GM06990 (cell line): ENCODE measurements at regions not wholly inside any gene's neighbourhood (a gene's known extent, or its start where the extent isn't known, plus 50 kb on each side); places are given as distances from the start of the nearest gene placed in this dataset.

ENCODE experiments used
- DNase-seq: peaks from one replicate; pipeline ENCODE4 v3.0.0-alpha.2; 2011; ENCODE audit not compliant: insufficient read length; ENCODE audit errors: extremely low read depth
- H3K27me3 ChIP-seq: replicated peaks from 2 replicates; pipeline ENCODE4 v1.6.0; 2011; ENCODE audit warnings: low read length; ENCODE audit not compliant: control insufficient read depth, insufficient read depth
- H3K36me3 ChIP-seq: 2 replicates; pipeline ENCODE4 v1.5.1; 2011; ENCODE audit warnings: low read length; ENCODE audit not compliant: control insufficient read depth, insufficient read depth
- H3K4me3 ChIP-seq: replicated peaks from 2 replicates; pipeline ENCODE4 v1.5.1; 2011; ENCODE audit warnings: low read depth, mild to moderate bottlenecking, control low read depth, low read length
- TF ChIP-seq, protein P1 (sequence below): IDR thresholded peaks from 2 replicates; pipeline ENCODE4 v1.5.1; 2011; ENCODE audit warnings: low read length, control low read depth, mild to moderate bottlenecking, inconsistent platforms; ENCODE audit not compliant: insufficient read depth, poor library complexity, severe bottlenecking

DNA sequence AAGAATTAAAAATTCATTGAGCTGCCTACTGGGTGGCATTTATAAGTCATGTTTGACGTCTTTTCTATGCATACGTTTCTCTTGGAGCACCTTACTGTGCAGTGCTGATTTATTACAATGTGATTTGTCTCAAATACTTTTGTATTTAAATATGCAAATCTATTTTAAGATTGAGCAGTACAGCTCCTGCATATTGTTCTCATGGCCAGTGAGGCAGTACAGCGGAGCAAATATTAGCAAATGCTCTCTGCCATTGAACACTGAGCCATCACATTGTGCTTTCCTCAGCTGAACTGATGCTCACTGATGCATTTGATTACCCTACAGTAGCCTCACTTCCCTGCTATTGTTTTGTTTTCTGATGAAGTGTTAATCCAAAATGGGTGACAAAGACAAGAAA is 149.6 kb downstream of the HTR1A start:
- TF ChIP-seq, protein P1, sequence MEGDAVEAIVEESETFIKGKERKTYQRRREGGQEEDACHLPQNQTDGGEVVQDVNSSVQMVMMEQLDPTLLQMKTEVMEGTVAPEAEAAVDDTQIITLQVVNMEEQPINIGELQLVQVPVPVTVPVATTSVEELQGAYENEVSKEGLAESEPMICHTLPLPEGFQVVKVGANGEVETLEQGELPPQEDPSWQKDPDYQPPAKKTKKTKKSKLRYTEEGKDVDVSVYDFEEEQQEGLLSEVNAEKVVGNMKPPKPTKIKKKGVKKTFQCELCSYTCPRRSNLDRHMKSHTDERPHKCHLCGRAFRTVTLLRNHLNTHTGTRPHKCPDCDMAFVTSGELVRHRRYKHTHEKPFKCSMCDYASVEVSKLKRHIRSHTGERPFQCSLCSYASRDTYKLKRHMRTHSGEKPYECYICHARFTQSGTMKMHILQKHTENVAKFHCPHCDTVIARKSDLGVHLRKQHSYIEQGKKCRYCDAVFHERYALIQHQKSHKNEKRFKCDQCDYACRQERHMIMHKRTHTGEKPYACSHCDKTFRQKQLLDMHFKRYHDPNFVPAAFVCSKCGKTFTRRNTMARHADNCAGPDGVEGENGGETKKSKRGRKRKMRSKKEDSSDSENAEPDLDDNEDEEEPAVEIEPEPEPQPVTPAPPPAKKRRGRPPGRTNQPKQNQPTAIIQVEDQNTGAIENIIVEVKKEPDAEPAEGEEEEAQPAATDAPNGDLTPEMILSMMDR: no peak
- H3K4me3 ChIP-seq: no peak overlapping the region
- no peak for DNase-seq
- H3K36me3 ChIP-seq: no peaks in the 10 kb centered on the region
- no peaks in the 10 kb centered on the region for H3K27me3 ChIP-seq

DNA sequence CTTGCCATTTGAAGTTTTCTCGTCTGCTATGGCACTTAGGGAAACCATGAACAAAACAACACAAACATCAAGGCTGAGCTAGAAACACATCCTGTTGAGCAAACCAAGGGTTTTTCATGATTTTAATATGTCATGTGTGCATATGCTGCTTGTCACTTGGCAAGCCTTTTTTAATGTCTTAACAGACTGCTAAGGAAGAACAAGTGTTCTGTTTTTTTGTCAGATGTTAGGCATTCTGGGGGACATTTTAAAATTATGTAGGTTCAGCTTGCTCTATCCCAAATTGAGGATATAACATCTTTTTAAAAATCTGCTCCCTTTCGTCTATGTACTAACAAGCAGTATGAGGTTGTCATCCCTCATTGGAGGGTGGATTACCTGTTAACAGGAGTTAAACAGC is 150.3 kb downstream of the HTR1A start:
- no peaks in the 10 kb centered on the region for H3K36me3 ChIP-seq
- H3K4me3 ChIP-seq: no peak overlapping the region
- no peak for DNase-seq
- H3K27me3 ChIP-seq: no peaks in the 10 kb centered on the region
- TF ChIP-seq, protein P1: no peak

DNA sequence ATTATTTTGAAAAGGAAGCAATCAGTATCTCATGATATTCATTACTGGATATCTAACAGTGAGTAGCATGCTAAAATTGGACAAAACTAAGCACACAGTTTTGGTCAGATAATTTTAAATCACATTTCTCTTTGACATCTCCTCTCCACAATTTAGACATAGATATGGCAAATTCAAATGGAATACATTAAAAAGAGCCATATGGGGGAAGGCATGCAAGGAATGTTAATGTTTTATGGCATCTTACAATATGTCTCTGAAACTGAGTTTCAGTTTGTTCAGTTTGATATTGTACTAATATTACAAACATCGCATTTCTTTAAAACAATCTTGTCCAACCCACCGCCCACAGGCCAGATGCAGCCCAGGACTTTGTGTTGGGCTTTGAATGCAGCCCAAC is 151.0 kb downstream of the HTR1A start:
- Histone ChIP-seq H3K27me3 (no peaks in the 10 kb centered on the region), H3K4me3 (no peak overlapping the region), H3K36me3 (no peaks in the 10 kb centered on the region)
- TF ChIP-seq, protein P1: no peak
- DNase-seq: no peak

DNA sequence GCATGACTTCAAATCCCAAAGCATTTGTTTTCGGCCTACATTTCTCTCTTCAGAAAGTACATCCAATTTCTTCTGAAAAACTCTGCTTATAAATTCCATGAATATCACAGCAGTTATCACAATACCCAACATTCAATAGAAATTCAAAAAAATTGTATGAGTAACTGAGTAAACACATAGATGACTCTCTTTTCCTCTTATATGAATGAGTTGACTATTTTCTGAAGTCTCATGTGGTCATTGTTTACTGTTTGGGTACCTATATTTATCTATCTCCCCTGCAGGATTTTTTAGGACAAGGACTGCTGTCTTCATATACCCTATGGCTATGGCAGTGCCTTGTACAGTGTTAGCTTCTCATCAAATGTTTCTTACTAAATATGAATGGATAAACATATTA is 157.1 kb downstream of the HTR1A start:
- TF ChIP-seq, protein P1: no peak
- Histone ChIP-seq H3K4me3 (no peak overlapping the region), H3K27me3 (no peaks in the 10 kb centered on the region), H3K36me3 (no peaks in the 10 kb centered on the region)
- DNase-seq: no peak

DNA sequence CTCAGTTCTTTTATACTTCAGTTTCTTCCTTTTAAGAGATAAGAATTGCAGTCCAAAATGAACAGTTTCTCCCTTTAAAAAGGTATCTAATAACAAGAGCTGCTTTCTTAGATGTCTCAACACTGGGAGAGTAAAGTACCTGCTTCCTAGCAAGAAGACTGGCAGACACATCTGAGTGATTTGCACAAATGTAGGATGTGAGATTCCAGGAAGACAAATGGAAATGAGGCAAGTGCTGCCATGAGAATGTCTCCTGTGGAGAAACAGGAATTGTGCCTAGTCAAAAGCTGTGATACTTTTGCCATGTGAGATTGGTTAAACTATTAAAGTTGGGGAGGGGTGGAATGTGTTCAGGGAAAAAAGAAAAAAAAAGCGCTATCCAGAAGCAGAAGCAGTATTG is 159.1 kb downstream of the HTR1A start:
- DNase-seq: no peak
- Histone ChIP-seq H3K36me3 (no peaks in the 10 kb centered on the region), H3K4me3 (no peak overlapping the region), H3K27me3 (no peaks in the 10 kb centered on the region)
- TF ChIP-seq, protein P1: no peak

DNA sequence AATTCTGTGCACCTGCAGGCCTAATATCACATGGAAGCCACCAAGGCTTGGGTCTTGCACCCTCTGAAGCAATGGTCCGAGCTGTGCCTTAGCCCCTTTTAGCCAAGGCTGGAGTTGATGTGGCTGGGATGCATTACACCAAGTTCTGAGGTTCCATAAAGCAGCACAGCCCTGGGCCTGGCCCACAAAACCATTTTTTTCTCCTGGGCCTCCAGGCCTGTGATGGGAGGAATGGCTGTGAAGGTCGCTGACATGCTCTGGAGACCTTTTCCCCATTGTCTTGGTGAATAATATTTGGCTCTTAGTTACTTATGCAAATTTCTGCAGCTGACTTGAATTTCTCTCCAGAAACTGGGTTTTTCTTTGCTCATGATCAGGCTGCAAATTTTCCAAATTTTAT is 167.3 kb downstream of the HTR1A start:
- Histone ChIP-seq H3K36me3 (no peaks in the 10 kb centered on the region), H3K4me3 (no peak overlapping the region), H3K27me3 (no peaks in the 10 kb centered on the region)
- DNase-seq: no peak
- TF ChIP-seq, protein P1: no peak
